CD4-positive, alpha-beta T cell (primary cell): ENCODE measurements at regions not wholly inside any gene's neighbourhood (a gene's known extent, or its start where the extent isn't known, plus 50 kb on each side); places are given as distances from the start of the nearest gene placed in this dataset.

Experiments
- ATAC-seq: fragments of 200-7000 bp; cut with Tn5 transposase; one replicate; pipeline ENCODE4 v1.10.0; 2022; ENCODE audit warnings: mild to moderate bottlenecking; ENCODE audit not compliant: poor library complexity
- CTCF ChIA-PET: fragments of 350-600 bp; sonication (Branson Sonifier 250); formaldehyde crosslinking; loops from one replicate; lab custom pipeline; 2021; ENCODE audit warnings: antibody characterized with exemption, inconsistent platforms; lab: Charles Lee
- POLR2A ChIA-PET: fragments of 350-600 bp; sonication (Branson Sonifier 250); formaldehyde crosslinking; loops from one replicate; lab custom pipeline; 2021; ENCODE audit warnings: antibody characterized with exemption, inconsistent platforms; lab: Charles Lee
- DNase-seq, 14 experiments: peaks; one replicate each; pipeline ENCODE4 v3.0.0-alpha.2; 2013 to 2020; ENCODE audit warnings: mixed read lengths in 2 of 14
- H3K27ac ChIP-seq, 2 donors: one replicate each; pipeline versions ENCODE4 v1.5.1 to v1.7.0; 2013; ENCODE audit warnings: low read length in 2 of 2, low read depth in 1 of 2, mild to moderate bottlenecking in 1 of 2
- H3K27me3 ChIP-seq, 2 experiments: 1 replicate in 1 of 2; 2 replicates in 1 of 2; pipeline versions ENCODE4 v1.6.1 to v1.7.0; 2013; ENCODE audit warnings: low read length in 2 of 2, control low read depth in 1 of 2, mild to moderate bottlenecking in 1 of 2, moderate library complexity in 1 of 2; ENCODE audit not compliant: insufficient read depth in 2 of 2, control insufficient read depth in 1 of 2
- H3K36me3 ChIP-seq: one replicate; pipeline ENCODE4 v1.6.1; 2013; ENCODE audit warnings: low read length, control low read depth; ENCODE audit not compliant: insufficient read depth
- H3K4me1 ChIP-seq: one replicate; pipeline ENCODE4 v1.6.1; 2013; ENCODE audit warnings: low read length, control low read depth; ENCODE audit not compliant: insufficient read depth
- H3K4me3 ChIP-seq: one replicate; pipeline ENCODE4 v1.5.1; 2013; ENCODE audit warnings: mild to moderate bottlenecking, low read length, moderate library complexity
- H3K9me3 ChIP-seq, 2 experiments: 1 replicate in 1 of 2; 2 replicates in 1 of 2; pipeline versions ENCODE4 v1.6.1 to v1.7.0; 2013; ENCODE audit warnings: low read length in 2 of 2, mild to moderate bottlenecking in 2 of 2, control low read depth in 1 of 2, moderate library complexity in 1 of 2; ENCODE audit not compliant: control insufficient read depth in 1 of 2, insufficient read depth in 1 of 2
- H3K27ac Mint-ChIP-seq: one replicate; pipeline ENCODE4 v1.8.0; 2020; ENCODE audit warnings: mixed read lengths
- H3K27me3 Mint-ChIP-seq: one replicate; pipeline ENCODE4 v1.8.0; 2021; ENCODE audit warnings: mixed read lengths
- H3K36me3 Mint-ChIP-seq: one replicate; pipeline ENCODE4 v1.8.0; 2021; ENCODE audit warnings: low read depth, mixed read lengths
- H3K4me1 Mint-ChIP-seq: one replicate; pipeline ENCODE4 v1.8.0; 2021; ENCODE audit warnings: low read depth, mixed read lengths
- H3K4me3 Mint-ChIP-seq: one replicate; pipeline ENCODE4 v1.8.0; 2020; ENCODE audit warnings: mild to moderate bottlenecking, mixed read lengths
- H3K9me3 Mint-ChIP-seq: one replicate; pipeline ENCODE4 v1.8.0; 2020; ENCODE audit warnings: mixed read lengths
- intact Hi-C, 2 experiments: fragments of 100-400 bp; cut with DNase I in 1 of 2; cut with micrococcal nuclease in 1 of 2; formaldehyde crosslinking; loops; one replicate each; pipeline versions ENCODE4 v1.15.1 to v1.9.0; 2023 to 2025; cut with DNase I, micrococcal nuclease
- TF ChIP-seq, protein P1 (sequence below): fragments of 200-600 bp; IDR thresholded peaks from one replicate; pipeline ENCODE4 v1.8.0; 2022; ENCODE audit warnings: antibody characterized with exemption, mild to moderate bottlenecking

DNA sequence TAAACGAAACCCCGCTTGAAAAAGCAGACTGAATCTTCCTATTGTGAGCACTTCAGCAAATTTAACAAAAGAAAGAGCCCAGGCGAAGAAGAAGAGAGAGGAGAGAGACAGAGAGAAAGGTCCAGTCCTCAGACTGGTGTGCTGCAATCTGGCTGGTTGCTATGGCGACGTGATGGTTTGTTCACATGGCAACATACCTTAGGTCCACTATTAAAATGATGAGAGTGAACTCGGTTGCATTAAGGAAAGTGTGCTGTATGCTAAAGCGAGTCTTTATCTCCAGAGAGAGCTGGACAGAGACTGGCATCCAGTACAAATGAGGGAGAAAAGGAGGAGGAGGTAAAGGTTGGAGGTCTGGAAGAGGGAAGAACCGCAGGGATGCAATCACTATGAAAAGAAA, 271.8 kb upstream of the ZFHX3 start:
- intact Hi-C loops = no loop called here
- Mint-ChIP-seq H3K4me3 (no peak overlapping the region), H3K27me3 (no peaks in the 10 kb centered on the region)

DNA sequence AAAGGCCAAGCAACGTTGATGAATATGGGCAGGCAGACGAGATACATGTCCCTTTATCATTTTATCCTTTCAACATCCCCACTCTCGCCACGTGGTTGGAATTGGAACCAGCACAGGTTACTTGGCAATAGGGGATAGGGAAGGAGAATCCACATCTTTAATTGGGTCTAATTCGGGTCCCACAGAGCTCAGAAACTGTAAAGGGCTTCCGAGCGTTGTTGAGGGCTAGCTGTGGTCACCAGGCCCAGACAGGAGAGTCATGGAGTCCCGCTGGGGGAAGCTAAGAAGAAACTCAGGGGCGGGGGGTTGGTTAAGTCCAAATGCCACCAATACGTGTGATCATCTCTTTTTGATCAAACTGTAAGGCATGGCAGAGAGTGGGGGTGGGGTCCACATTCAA, 271.3 kb upstream of the ZFHX3 start:
- Mint-ChIP-seq H3K4me1 (no peaks in the 10 kb centered on the region), H3K4me3 (no peak overlapping the region), H3K27ac (no peak overlapping the region), H3K9me3 (peaks cover 1% of the 10 kb centered on the region), H3K36me3 (no peaks in the 10 kb centered on the region), H3K27me3 (no peaks in the 10 kb centered on the region)
- peaks cover 0 to 7% of the 10 kb centered on the region in 2 experiments for H3K9me3 ChIP-seq
- ATAC-seq = no peak
- ChIA-PET CTCF (no interaction called here), POLR2A (no interaction called here)
- no peaks in the 10 kb centered on the region for H3K36me3 ChIP-seq
- no peak overlapping the region for H3K27ac ChIP-seq
- intact Hi-C loops = no loop called here
- no peaks in the 10 kb centered on the region for H3K4me1 ChIP-seq
- no peak for DNase-seq
- no peak overlapping the region for H3K4me3 ChIP-seq
- no peaks in the 10 kb centered on the region for H3K27me3 ChIP-seq
- TF ChIP-seq, protein P1, sequence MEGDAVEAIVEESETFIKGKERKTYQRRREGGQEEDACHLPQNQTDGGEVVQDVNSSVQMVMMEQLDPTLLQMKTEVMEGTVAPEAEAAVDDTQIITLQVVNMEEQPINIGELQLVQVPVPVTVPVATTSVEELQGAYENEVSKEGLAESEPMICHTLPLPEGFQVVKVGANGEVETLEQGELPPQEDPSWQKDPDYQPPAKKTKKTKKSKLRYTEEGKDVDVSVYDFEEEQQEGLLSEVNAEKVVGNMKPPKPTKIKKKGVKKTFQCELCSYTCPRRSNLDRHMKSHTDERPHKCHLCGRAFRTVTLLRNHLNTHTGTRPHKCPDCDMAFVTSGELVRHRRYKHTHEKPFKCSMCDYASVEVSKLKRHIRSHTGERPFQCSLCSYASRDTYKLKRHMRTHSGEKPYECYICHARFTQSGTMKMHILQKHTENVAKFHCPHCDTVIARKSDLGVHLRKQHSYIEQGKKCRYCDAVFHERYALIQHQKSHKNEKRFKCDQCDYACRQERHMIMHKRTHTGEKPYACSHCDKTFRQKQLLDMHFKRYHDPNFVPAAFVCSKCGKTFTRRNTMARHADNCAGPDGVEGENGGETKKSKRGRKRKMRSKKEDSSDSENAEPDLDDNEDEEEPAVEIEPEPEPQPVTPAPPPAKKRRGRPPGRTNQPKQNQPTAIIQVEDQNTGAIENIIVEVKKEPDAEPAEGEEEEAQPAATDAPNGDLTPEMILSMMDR = no peak

More for the DNA sequence above, 271.8 kb upstream of the ZFHX3 start:
- Mint-ChIP-seq H3K36me3 (no peaks in the 10 kb centered on the region), H3K9me3 (no peaks in the 10 kb centered on the region), H3K27ac (no peak overlapping the region), H3K4me1 (no peaks in the 10 kb centered on the region)
- no peak for DNase-seq
- ATAC-seq = no peak
- ChIA-PET CTCF (no interaction called here), POLR2A (no interaction called here)
- TF ChIP-seq, protein P1 = no peak
- no peaks in the 10 kb centered on the region for H3K27me3 ChIP-seq
- no peak overlapping the region for H3K27ac ChIP-seq
- H3K9me3 ChIP-seq = peaks cover 0 to 7% of the 10 kb centered on the region in 2 experiments
- H3K36me3 ChIP-seq = no peaks in the 10 kb centered on the region
- H3K4me1 ChIP-seq = no peaks in the 10 kb centered on the region
- no peak overlapping the region for H3K4me3 ChIP-seq

DNA sequence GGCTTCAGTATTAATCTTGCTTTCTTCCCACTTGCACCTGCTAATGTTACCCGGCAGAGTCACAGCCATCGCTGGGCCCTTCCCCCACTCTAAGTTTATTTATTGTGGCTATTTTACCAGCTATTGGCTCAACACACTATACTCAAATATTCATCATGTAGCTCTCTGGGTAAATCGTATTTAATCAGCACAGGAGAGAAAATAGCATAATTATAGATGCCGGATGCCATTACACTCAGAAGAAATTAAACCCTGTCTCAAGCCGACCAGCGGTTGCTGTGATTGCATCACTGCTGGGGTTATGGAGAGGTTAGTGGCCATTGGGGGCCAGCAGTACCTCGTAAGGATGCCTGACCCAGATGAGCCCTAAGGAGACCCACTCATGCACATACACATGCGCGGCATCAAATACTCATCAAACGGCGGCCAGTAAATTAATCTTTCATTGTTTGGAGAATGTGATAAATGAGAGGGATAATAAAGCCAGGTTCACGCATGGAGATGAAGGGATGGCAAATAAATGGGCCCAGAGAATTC, 269.5 kb upstream of the ZFHX3 start:
- Mint-ChIP-seq H3K9me3 (peaks cover 1% of the 10 kb centered on the region), H3K4me1 (no peaks in the 10 kb centered on the region), H3K36me3 (no peaks in the 10 kb centered on the region), H3K27me3 (no peaks in the 10 kb centered on the region), H3K4me3 (no peak overlapping the region), H3K27ac (no peak overlapping the region)
- no peak overlapping the region for H3K4me3 ChIP-seq
- no peak for ATAC-seq
- peaks cover 0 to 10% of the 10 kb centered on the region in 2 experiments for H3K9me3 ChIP-seq
- TF ChIP-seq, protein P1 = no peak
- DNase-seq = no peak
- ChIA-PET CTCF (no interaction called here), POLR2A (no interaction called here)
- no peaks in the 10 kb centered on the region for H3K27me3 ChIP-seq
- H3K4me1 ChIP-seq = no peaks in the 10 kb centered on the region
- intact Hi-C loops = no loop called here
- no peak overlapping the region for H3K27ac ChIP-seq
- no peaks in the 10 kb centered on the region for H3K36me3 ChIP-seq
